Renal cortical epithelial cell (primary cell): ENCODE measurements at regions not wholly inside any gene's neighbourhood (a gene's known extent, or its start where the extent isn't known, plus 50 kb on each side); places are given as distances from the start of the nearest gene placed in this dataset.

Source experiments
- DNase-seq: peaks from one replicate; pipeline ENCODE4 v3.0.0-alpha.2; 2011; ENCODE audit warnings: low read depth

DNA sequence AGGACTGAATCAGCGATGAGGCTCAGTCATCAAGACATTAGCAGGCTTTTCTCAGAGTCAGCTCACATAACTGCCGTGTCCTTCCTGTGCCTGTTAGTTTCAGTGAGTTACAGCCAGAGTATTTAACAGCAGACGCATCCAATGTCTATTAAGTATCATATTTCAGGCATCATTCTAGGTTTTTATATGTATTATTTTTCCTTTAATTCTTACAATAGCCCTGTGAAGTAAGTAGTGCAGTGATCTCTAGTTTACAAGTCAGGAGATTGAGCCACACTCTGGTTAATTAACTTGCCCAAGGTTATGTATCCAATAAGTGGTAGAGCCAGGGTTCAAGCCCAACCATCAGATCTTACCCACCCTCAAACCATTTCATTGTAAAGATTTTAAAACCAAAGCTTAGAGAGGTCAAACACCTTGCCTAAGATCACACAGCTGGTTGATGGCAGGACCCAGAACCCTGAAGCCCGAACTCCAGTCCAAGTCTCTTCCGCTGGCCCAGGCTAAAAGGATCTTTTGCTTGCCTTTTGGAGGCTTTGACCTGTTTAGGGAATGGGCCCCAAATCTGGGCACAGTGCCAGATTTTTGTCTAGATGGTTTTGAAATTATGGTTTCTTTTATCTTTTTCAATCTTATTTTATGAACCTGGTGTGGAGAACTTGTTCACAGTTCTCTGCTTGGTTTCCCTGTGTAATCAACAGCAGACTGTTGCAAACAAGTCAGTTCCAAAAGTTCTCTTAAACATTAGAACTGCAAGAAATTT, 261.2 kb upstream of the CLINT1 start:
- peak; percentile 88 for DNase-seq

DNA sequence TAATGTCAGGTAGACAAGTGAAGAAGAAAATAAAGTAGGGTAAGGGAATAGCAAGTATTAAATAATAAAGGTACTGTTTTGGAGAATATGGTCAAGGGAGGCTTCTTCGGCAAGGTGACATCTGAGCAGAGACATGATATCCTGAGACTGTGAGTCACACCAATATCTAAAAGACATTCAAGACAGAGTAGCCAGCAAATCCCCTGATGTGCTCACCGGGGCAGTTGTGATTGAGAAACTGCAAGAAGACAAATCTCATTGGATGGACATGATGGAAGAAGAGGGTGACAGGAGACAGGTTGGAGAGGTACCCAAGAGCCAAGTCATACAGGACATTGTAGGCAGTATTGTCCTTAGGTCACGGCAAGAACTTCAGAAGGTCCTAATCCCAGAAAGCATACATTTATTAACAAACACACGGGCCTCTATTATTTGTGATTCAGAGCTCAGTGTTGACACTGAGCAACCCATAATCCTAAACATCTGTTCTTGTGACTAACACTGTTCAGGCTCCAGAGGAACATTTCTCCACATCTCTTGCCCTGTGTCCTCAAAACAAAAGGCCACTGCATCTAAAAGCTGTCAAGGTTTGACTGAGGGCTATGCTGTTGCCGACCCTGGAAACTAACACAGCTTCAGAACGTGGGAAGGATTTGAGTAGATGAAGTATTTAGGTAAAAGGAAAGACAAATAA, 258.7 kb upstream of the CLINT1 start:
- DNase-seq, result peak; percentile 15

DNA sequence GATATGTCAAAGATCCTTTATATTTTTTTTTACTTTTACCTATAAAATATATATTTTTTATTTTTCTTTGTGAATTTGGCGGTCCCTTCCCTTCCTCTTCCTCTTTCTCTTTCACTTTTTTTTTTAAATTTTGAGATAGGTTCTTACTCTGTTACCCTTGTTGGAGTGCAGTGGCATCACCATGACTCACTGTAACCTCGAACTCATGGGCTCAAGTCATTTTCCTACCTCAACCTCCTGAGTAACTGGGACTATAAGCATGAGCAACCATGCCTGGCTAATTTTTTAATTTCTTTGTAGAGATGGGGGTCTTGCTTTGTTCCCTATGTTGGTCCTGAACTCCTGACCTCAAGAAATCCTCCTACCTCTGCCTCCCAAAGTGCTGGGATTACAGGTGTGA, 258.0 kb upstream of the CLINT1 start:
- peak; percentile 49 for DNase-seq

DNA sequence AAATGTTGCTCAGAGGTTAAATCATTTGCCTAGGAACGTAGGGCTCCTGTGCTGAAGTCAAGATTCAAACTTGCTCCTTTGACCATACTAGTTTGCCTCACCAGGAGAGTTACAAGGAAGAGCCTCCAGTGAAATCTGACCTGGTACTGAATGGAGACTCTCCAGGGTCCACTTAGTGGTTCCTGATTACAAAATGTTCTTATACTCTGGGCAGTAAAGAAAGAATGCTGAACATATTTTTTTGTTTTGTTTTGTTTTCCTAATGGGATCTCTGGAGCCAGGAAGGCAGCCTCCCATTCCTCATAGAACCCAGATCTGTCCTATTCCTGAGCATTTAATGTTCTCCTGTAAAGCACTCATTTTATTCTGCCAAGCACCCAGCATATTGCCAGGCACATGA, 256.5 kb upstream of the CLINT1 start:
- DNase-seq, result no peak

DNA sequence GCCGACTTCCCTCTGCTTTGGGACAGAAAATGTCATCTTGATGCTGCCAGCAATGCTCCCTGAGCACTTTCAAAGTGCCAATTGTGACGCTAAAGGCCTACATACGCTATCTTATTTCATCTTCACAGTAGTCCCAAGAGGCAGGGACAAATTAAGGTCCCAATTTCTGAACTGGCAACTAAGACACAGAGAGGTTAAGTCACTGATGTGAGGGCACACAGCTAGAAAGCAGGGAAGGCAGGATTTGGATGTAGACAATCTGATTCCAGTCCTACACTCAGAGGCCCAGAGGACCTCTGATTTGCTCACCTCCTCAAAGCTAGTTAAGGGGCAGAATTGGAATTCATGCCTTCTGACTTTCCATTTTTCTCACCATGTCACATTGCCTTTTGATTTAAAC, 249.2 kb upstream of the CLINT1 start:
- no peak for DNase-seq

DNA sequence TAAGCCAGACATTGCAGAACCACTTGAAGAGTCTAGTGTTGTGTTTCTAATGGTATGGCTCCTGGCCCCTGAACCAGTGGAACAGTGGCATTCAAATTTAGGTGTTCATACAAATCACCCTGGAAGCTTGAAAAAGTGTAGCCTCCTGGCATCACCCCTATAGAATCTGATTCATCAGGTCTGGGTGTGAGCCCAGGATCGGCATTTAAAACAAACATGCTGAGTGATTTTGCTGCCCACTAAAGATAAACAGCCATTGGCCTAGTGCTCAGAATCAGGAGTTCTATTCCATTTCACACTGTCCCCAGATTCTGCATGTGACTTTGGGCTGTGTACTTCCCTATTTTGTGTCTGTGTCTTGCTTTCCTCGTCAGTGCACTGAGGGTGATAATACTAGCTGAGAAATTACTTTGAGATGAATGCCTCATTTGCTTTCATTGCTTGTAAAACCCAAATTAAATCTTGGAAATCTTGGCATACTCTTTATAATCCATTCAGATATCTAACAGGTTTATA, 241.5 kb upstream of the CLINT1 start:
- DNase-seq, result no peak

DNA sequence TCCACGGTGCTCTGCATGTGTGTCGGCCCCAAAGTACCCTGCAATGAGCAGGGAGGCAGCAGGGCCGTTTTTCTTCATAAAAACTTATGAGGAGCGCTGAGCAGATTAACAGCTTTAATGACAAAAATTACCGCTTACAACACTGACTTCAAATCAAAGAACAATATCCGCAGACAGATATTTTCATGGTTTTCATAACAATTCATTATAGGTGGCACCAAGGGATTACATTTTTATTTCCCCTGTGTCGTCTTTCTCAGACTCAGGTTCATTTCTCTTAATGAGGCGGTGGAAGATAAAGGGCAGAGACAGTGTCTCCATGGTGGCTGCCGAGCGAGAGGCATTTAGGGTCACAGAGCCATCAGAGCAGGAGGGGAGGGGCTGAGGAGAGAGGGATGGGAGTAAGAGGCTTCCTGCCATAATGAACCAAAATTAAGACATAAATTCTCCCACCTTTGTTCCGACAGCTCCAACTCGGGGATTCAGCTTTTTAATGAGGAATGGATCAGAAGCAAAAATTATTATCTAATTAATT, 240.7 kb upstream of the CLINT1 start:
- DNase-seq, result no peak

DNA sequence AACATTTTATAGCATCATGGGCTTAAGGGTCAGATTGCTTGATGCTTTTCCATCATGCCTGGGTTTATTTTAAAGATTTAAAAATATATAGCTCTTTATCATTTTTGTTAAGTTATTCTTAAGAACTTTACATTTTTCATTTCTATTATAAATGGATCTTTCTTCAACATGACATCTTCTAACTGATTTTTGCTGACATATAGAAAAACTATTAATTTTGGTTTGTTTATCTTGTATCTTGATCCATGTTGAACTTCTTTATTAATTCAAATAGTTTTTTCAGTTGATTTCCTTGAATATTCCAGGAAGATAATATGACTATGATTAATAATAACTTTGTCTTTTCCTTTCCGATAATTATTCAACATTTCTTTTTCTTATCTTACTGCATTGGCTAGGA, 237.9 kb upstream of the CLINT1 start:
- DNase-seq, result no peak

DNA sequence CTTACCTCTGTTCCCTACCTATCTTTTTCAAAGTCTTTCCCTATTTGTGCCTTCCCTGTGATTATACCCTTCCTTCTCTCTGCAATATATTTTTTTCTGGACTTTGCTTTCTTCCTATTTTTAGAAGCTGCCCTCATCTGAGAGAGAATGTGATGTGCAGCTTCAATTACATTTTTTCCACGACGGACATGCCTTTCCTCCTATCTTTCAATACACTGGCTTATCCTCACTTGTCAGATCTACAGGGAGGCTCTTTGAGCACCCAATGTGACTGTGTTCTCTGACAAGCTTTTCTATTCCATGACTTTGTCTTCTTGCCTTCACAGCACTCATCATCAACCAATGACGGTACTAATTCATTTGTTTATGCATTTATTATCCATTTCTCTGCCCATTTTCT, 227.9 kb upstream of the CLINT1 start:
- no peak for DNase-seq

DNA sequence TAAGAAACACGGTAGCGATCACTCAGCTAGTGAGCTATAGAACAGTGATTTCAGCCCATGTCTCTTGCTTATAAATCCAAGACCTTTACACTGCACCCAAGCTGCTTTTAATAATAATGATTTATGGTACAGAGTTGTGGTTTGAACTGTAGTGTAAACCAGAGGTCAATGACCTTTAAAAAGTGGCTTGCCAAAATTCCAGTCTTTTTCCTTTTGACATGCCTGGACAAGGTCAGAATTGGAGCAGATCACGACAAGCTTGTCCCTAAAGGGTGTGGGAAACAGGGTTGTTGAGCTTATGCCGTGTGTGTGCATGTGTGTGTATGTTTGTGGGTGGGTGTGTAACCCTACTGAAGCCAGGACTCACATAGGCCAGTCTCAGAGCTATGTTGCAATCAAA, 225.3 kb upstream of the CLINT1 start:
- DNase-seq, result no peak

DNA sequence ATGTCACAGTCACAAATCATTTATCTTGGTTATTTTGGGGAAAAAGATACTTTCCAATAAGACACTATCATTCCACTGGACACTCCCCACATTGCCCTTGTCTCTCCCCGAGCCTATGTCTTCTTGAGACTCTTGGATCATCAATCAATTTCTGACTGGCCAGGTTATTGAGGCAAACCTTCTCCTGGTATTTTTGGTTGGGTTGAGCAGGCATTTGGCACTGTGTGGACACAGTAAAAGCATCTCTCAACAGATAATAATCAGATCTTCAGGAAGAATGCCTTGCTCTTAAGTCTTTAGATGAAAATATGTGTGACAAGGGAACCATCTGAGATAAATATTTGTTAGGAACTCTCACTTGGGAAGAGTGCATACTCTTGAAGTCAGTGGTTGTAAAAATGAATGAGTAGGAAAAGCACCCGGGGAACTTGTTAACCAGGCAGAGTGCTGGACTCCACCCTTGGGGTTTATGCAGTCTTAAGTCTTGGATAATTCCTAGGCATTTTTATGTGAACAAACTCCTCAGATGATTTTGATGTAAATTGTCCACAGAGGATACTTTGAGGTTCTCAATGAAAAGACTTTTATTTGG, 223.8 kb upstream of the CLINT1 start:
- DNase-seq, result no peak

DNA sequence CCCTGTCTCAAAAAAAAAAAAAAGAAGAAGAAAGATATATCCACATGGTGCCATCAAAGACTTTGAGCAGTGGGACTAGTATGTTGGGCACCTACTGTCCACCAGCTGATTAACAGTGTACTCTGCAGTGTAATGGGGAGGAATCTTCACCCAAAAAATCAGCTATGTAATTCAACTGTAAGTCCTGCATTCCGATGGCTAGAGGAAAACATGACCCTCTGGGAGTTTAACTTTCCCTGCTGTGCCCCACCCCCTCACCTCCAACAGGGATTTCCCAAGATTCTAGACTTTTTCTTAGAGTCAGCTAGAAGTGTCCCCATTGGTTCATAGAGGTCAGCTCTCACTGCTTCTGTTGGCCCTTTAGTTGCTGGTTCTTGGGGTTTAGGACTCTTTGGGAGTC, 221.2 kb upstream of the CLINT1 start:
- no peak for DNase-seq

DNA sequence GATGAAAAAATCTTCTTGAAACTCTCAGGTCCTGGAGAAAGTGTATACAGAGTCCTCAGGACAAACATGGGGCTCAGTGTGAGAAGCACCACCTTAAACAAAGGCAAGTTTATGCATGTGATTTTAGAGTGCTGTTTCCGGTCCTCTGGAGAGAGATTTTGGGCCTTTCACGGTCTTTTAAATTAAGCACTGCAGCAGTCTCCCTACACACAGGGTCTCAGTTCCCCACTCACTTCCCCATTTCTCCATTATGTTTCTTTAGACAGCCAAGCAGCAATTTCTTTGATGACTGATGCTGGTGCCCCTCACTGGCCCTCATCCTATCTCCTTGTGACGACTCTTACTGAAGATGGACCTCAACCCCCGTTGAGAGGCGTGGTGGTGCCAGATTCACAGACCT, 220.2 kb upstream of the CLINT1 start:
- no peak for DNase-seq

DNA sequence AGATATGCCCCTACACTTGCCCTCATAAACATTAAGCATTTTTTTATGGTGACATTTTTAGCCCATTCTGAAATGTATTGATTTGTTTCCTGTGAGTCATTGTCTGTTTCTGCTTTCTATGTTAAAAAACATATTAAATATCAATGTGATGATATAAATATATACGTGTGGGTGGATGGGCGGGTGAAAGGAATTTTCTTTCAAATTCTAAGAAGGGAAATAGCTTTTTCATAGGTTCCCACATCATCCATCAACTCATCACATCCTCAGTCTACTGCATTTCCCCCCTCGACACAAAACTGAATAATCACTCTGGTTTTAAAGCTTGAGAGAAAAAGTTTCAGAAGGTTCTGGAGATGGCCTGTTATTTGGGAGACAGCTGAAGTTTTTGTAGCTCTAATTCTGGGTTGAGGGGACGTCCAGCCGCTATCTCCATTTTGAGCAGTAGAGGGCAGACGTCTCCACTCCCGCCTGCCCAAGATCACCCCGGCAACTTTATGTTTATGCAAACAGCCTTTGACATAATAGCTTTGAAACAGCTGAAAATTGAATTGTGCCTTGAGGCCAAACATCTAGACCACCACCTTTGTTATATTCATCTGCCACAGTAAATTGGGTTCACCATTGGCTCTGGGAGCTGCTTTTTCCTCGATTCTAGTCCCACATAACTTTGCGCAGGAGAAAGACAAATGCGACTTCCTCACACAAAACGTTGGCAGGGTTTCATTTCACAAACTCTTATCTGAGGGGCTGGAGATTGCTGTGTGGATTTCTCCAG, 216.2 kb upstream of the CLINT1 start:
- DNase-seq, result peak; percentile 64

DNA sequence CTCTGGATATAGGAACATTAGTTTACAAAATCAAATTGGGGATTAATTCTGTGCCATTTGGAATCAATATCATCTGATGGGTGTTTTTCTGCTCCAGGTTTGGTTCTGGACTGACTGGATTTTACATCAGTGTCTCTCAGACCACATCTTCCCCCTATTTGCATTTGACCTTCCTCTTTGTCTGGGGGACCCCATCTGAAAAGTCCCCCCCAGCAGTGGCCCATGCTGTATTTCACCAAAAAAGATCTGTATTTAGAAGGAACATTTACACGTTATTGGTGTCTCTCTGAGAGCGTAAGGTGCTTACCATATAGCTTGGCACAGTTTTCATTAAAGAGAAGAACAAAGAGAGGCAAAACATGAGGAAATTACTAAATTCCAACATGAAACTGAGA, 215.6 kb upstream of the CLINT1 start:
- DNase-seq, result no peak

DNA sequence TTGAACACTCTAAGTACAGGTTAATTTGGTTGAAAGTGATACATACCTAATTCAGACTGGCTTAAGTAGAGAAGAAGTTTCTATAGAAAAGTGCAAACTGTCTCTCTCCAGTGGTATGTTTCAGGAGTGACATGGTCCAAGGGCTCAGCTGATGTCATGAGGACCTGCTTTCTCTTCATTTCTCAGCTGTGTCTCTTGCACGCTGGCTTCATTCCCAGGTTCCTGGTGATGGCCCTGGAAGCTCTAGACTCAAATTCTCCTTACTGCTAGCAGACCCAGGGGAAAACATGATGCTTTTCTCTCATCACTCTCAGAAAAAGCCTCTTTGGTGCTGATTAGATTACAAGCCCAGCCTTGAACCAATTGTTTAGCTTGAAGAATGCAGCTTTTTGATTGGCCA, 211.9 kb upstream of the CLINT1 start:
- no peak for DNase-seq

DNA sequence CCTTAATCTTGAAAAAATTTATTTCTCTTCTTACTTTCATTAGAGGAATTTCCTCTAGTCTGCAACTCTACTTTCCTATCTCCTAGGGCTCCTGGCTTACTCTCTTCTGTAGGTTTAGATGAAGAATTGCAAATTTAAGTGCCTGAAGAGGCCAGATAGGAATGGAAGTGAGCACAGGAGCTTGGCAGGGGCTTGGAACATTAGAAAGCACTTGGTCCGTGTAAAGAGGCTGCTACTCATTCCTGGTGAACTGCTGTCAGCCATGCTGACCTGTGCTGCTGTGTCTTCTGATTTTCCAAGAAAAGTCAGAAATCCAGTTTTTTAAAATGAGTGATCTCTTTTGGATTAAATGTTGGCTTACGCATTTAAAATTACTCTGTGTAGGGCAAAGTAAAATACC, 210.9 kb upstream of the CLINT1 start:
- DNase-seq, result no peak

DNA sequence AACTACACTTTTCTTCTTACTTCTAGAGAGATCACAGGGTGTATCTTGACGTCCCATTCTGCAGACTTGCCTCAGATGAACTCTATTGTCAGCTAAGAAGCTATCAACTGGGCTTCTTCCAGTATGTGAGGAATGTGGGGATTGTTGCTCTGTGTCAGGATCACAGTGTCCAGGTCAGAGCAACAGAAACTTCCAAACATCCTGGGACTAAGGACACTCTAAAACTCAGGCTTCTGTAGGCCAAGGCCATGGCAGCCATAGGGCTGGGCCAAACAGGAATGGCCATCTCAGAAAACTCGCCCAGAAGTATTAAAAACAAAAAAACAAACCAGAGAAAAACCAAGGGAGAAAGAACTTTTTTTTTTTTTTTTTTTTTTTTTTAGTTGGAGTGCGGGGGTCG, 210.0 kb upstream of the CLINT1 start:
- no peak for DNase-seq

DNA sequence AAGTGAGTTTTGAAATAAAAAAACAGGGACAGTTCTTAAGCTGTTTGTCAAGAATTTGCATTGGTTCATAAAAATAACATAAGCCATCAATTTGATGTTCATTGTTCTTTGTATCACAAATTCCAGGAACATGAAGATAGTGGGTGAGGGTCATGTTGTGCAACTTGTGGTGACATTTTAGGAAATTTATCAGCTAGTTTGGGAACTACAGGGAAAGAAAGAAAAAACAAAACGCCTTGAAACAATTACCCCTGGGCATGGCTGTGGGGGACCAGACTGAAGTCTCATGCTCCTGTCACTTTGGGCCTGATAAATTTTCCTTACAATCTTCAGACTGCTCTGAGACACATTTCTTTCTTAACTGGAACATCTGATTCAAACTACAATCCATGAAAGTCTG, 207.1 kb upstream of the CLINT1 start:
- no peak for DNase-seq

DNA sequence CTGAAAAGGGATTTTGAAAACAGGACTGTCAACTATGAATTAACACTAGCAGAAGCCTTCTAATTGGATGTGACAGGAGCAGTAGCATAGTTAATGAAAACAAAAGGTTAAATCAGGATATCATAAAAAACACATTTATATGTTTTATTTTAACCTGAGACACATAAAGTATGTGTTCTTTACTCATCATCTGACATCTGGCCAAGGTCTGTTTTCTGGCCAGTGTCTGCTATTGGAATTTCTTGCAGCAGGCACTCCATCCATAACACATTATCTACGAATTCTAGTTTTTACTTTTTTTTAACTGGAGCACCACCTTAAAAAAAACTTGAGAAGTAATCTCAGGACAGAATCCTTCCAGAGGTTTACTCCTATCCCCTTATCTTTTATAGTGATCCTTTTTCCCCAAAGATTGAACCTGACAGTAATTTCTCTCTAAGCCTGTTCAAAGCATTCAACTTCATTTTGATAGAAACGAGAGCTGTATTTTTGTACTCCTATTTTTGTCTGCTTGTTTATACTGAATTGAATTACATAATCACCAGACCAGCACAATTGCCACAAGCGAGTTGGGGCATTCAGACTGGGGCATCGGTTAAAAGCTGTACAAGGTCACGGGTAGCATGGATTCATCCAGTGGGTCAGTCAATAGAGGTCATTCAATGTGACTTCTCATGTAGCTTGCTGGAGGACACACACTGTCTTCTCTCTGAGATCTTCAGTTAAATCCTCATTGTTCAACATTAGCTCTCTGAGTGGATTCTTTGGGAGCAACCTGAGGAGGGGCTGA, 205.6 kb upstream of the CLINT1 start:
- no peak for DNase-seq

DNA sequence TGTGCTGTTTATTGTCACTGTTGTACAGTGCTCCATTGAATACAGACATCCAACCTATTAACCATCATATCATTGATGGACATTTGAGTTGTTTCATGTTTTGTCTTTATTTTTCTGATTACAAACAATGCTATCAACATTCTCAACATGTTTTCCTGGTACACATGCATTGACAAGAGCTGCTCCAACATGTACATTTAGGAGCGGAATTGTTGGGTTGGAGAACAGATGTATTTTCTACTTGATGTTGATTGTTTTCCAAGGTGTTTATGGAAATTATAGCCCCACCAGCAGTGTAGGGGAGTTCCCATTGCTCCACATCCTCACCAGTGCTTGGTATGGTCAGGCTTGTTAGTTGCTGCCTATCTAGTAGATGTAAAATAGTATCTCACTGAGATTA, 204.1 kb upstream of the CLINT1 start:
- no peak for DNase-seq
